ENCODE measurements at regions not wholly inside any gene's neighbourhood (a gene's known extent, or its start where the extent isn't known, plus 50 kb on each side); places are given as distances from the start of the nearest gene placed in this dataset.
"Not testable (repeated sequence)": the region's sequence is repeated elsewhere in the genome, so short reads cannot be mapped to it uniquely, and the experiment has no call there.

DNA sequence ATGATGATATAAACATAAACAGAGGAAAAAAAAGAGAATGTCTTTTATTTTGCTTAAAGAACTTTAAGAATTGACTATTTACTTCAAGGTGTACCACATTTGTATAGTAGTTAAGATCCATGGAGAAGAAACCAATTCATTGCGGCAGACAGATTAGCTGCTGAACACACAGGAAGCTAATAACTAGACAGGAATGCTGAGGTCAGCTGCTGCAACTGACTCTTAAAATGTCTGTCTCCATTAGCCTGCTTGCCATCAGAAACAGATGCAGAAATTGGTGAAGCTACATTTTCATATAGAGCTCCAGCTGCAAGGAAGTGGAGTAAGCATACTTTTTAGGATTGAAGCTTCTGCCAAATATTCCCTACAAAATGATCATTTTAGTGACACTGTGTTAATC is 939.5 kb downstream of the EPHA7 start:
- DNase-seq: no peak

DNA sequence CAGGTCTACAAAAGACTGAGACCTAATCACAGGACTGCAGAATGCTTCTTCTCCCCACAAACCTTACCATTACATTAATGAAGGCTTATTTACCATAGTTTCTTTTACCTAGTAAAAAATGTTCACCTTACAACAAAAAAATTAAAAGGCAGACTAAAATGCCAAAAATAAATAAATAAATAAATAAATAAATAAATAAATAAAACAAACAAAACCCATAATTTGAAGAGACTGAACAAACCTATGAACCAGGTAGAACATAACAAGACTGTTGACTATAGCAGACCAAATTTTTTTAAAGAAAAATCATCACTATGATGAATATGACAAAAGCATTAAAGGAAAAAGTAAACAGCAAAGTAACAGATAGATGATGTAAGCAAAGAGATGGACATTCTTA is 946.3 kb downstream of the EPHA7 start:
- no peak for DNase-seq

- DNase-seq: no peak
These were observed 950.1 kb downstream of the EPHA7 start for GRCh38 chr6:92469186-92469828.

GRCh38 chr6:92468066-92468465 is 951.3 kb downstream of the EPHA7 start:
- no peak for DNase-seq

GRCh38 chr6:92460133-92460532 is 959.2 kb downstream of the EPHA7 start:
- no peak for DNase-seq

GRCh38 chr6:92459606-92460005 is 959.8 kb downstream of the EPHA7 start:
- DNase-seq: no peak

GRCh38 chr6:92446052-92446451 is 973.3 kb downstream of the EPHA7 start:
- DNase-seq: no peak

DNA sequence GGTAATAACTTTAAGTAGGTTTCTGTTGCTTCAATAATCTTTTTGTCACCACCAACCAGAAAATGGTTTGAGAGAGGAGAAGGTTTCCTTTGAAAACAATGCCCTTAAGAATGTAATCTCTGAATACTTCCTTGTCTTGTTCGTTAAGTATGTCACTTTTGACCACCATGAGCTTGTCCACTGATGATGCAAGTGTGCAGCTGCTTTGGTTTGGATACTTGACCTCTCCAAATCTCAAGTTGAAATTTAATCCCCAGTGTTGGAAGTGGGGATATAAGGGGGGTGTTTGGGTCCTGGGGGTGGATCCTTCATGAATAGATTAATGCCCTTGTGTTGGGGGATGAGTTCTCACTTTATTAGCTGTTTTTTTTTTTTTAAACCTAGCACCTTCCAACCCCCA is 985.4 kb downstream of the EPHA7 start:
- DNase-seq: no peak

DNA sequence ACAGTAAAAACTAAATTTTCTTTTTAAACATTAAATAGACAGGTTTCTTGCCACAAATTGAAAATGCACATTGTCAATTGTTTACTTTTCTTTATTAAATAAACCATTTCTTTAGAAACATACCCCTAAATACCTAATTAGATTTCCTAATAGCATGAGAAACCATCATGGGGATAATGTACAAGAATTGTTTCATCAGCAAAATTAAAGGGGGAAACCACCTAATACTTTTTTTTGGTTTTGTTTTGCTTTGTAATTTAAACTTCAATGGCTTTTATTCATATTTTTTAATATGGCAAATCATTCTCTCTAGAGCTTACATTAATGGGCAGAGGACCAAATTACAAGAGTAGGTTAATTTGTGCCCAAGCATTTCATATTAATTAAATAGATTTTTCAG is 987.9 kb downstream of the EPHA7 start:
- DNase-seq: no peak

GRCh38 chr6:92428448-92428847 is 990.9 kb downstream of the EPHA7 start:
- no peak for DNase-seq

- DNase-seq: no peak
These were observed 991.9 kb downstream of the EPHA7 start for GRCh38 chr6:92427453-92427852.

- DNase-seq: no peak
These were observed 1003.7 kb downstream of the EPHA7 start for GRCh38 chr6:92415656-92416055.

DNA sequence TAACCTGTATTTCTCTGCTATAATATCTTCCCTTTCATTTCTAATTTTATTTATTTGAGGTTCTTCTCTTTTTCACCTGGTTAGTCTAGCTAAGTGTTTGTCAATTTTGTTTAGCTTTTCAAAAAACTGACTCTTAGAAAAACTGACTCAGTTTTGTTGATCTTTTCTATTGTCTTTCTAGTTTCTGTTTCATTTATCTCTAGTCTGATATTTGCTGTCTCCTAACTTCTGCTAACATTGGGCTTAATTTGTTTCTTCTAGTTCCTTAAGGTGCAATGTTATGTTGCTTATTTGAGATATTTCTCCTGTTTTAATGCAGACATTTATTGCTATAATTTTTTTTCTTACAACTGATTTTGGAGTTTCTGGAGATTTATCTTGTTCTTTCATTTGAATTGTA is 1011.0 kb downstream of the EPHA7 start:
- DNase-seq: no peak

DNA sequence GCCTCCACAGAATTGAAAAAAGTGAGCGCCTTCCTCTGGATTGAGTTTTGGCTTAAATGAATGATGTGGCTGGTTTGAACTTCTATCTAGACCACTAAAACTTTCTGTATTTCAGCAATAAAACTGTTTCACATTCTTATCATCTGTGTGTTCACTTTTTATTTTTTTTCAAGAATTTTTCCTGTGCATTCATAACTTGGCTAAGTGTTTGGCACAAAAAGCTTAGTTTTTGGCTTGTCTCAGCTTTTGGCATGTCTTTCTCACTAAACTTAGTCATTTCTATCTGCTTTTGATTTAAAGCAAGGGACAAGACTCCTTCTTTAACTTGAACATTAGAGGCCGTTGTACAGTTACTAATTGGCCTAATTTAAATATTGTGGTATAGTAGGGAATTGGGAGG is 1015.1 kb downstream of the EPHA7 start:
- no peak for DNase-seq

GRCh38 chr6:92399911-92400310 is 1019.4 kb downstream of the EPHA7 start:
- DNase-seq: no peak

DNA sequence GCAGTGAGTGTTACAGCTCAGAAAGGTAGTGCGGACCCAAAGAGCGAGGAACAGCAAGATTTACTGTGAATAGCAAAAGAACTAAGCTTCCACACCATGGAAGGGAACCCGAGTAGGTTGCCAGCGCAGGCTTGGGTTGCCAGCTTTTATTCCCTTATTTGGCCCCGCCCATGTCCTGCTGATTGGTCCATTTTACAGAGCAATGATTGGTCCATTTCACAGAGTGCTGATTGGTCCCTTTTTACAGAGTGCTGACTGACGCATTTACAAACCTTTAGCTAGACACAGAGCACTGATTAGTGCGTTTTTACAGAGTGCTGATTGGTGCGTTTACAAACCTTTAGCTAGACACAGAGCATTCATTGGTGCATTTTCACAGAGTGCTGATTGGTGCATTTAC is 1030.7 kb downstream of the EPHA7 start:
- DNase-seq: not testable (repeated sequence)

DNA sequence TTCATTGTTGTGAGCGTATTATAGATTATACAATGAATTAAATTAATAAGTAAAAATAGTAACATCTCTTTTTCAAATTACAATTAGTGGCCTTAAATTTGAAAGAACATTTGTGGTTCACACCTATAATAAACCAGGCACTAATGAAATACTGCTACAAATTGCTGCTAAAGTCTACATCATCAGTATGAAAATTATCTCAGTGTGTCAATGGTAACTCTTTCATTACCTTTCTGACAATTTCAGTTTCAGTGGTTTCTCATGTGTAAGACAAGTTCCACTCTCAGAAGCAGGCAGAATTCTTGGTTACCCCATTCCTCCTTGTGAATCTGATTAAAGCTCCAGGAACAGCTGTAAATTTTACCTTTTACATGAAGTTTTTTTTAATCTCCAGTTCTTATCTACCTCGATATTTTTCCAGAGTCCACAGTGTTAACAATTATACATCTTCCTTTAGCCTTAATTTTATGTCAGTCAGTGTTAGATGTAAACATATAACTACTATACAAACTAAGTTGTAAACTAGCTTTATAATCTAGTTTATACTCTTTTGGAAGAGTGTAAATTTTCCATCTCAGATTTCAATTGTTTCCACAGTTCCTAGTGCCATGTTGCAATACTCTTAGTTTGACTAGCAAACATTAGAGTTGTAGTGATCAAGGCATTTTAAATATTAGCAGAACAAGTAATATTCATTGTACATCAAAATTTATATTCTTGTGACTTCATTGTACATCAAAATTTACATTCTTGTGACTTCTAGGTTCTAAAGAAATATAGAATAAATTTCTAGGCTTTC is 1038.4 kb downstream of the EPHA7 start:
- DNase-seq: no peak

- no peak for DNase-seq
These were observed 1042.2 kb downstream of the EPHA7 start for GRCh38 chr6:92377137-92377536.

GRCh38 chr6:92376691-92377090 is 1042.7 kb downstream of the EPHA7 start:
- DNase-seq: no peak

DNA sequence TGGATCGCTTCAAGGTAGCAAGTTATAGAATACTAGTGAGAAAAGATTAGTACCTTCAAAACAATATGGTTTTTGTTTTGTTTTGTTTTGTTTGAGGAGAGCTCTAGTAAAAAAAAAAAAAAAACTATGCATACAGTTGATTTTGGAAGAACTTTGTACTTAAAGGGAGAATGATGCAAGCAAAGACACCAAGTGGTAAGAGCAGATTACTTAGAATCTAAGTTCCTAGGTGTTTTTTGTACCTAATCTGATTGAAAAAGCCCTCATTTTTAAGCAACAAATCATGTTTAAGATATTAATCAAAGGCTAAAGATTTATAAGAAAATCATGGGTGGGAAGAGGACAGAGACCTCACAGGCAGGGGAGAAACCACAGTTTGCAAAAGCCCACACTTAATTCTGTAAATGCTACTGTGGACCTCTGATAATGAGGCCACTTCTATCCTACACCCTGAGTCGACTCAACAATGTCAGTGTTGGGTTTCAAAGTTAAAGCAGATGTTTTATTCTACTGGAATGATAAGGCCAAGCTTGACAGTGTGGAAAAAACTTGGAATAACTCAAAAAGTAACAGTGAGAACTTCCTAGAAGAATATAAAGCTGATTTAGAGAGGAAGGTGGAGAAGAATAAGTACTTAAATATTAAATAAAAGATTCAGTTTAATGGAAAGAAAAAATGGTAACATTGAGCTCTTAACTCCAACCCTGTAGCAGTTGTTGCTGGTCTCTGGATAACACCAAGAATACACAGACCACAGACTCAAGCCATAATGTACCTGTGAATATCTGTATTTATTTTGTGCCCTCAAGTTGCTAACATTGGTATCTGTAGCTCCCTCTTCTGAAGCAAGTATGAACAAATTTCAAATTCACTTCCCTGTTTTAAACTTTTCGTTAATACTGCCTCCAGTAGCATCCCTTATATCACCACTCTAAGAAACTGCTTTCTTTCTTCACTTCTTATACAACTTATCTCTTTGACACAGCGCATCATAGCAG is 1047.8 kb downstream of the EPHA7 start:
- DNase-seq: no peak

GRCh38 chr6:92369309-92369708 is 1050.0 kb downstream of the EPHA7 start:
- no peak for DNase-seq

GRCh38 chr6:92364948-92365541 is 1054.3 kb downstream of the EPHA7 start:
- no peak for DNase-seq

- DNase-seq: no peak
These were observed 1056.2 kb downstream of the EPHA7 start for GRCh38 chr6:92363111-92363510.
